B cell (primary cell): ENCODE measurements at regions not wholly inside any gene's neighbourhood (a gene's known extent, or its start where the extent isn't known, plus 50 kb on each side); places are given as distances from the start of the nearest gene placed in this dataset.

Experiments used
- ATAC-seq: fragments of 200-7000 bp; cut with Tn5 transposase; one replicate; pipeline ENCODE4 v1.10.0; 2021; ENCODE audit warnings: low read depth, mild to moderate bottlenecking, moderate number of reproducible peaks, moderate library complexity
- CTCF ChIA-PET: fragments of 350-600 bp; sonication (Branson Sonifier 250); formaldehyde crosslinking; loops from one replicate; lab custom pipeline; 2021; ENCODE audit warnings: antibody characterized with exemption, inconsistent platforms; lab: Charles Lee
- POLR2A ChIA-PET: fragments of 350-600 bp; sonication (Branson Sonifier 250); formaldehyde crosslinking; loops from one replicate; lab custom pipeline; 2021; ENCODE audit warnings: antibody characterized with exemption; lab: Charles Lee
- DNase-seq: peaks from one replicate; pipeline ENCODE4 v3.0.0; 2013
- H2AFZ ChIP-seq: 2 replicates; pipeline ENCODE4 v1.6.1; 2012; ENCODE audit warnings: mild to moderate bottlenecking, low read depth, low read length; ENCODE audit not compliant: insufficient read depth, poor library complexity, severe bottlenecking
- H3K27ac ChIP-seq, 2 donors: 1 replicate in 1 of 2; 2 replicates in 1 of 2; pipeline ENCODE4 v1.5.1; 2012 to 2013; ENCODE audit warnings: low read length in 2 of 2, mild to moderate bottlenecking in 2 of 2, moderate library complexity in 1 of 2
- H3K27me3 ChIP-seq, 4 experiments: fragments of 200-600 bp in 1 of 4; sonication (generic) in 1 of 4; replicated peaks in 1 of 4; 1 replicate in 2 of 4; 2 replicates in 2 of 4; pipeline versions ENCODE4 v1.6.1 to v1.7.0; 2013 to 2016; ENCODE audit warnings: low read length in 3 of 4, mild to moderate bottlenecking in 2 of 4, mixed read lengths in 1 of 4, moderate library complexity in 1 of 4; ENCODE audit not compliant: insufficient read depth in 4 of 4, control insufficient read depth in 3 of 4; ENCODE audit errors: control extremely low read depth in 1 of 4
- H3K36me3 ChIP-seq, 2 experiments: replicated peaks in 1 of 2; 1 replicate in 1 of 2; 2 replicates in 1 of 2; pipeline versions ENCODE4 v1.6.1 to v1.7.1; 2013; ENCODE audit warnings: low read length in 1 of 2; ENCODE audit not compliant: insufficient read depth in 2 of 2, control insufficient read depth in 1 of 2; ENCODE audit errors: control extremely low read depth in 1 of 2, extremely low read depth in 1 of 2
- H3K4me1 ChIP-seq, 2 donors: fragments of 200-600 bp in 1 of 2; sonication (generic) in 1 of 2; 1 replicate in 1 of 2; 2 replicates in 1 of 2; pipeline versions ENCODE4 v1.5.1 to v1.6.1; 2013 to 2017; ENCODE audit warnings: low read length in 2 of 2; ENCODE audit not compliant: control insufficient read depth in 2 of 2, insufficient read depth in 2 of 2
- H3K4me2 ChIP-seq: replicated peaks from 2 replicates; pipeline ENCODE3; 2012; ENCODE audit warnings: mild to moderate bottlenecking, low read depth, low read length; ENCODE audit not compliant: poor library complexity, severe bottlenecking
- H3K4me3 ChIP-seq, 5 experiments: fragments of 200-600 bp in 1 of 5; sonication (generic) in 1 of 5; 1 replicate in 3 of 5; 2 replicates in 2 of 5; pipeline versions ENCODE4 v1.5.1 to v1.7.0; 2011 to 2016; ENCODE audit warnings: low read length in 4 of 5, mild to moderate bottlenecking in 4 of 5, low read depth in 2 of 5, control low read depth in 1 of 5, moderate library complexity in 1 of 5; ENCODE audit not compliant: insufficient read depth in 1 of 5; ENCODE audit errors: control extremely low read depth in 1 of 5, extremely low read depth in 1 of 5
- H3K79me2 ChIP-seq: fragments of 200-600 bp; sonication (generic); one replicate; pipeline ENCODE4 v1.6.0; 2016; ENCODE audit warnings: low read length; ENCODE audit not compliant: control insufficient read depth, insufficient read depth
- H3K9ac ChIP-seq: fragments of 200-600 bp; sonication (generic); 2 replicates; pipeline ENCODE4 v1.6.1; 2017; ENCODE audit warnings: mild to moderate bottlenecking, low read length, moderate library complexity
- H3K9me3 ChIP-seq, 3 donors: one replicate each; pipeline versions ENCODE4 v1.6.1 to v1.7.1; 2013; ENCODE audit warnings: low read length in 2 of 3; ENCODE audit not compliant: control insufficient read depth in 2 of 3, insufficient read depth in 1 of 3; ENCODE audit errors: control extremely low read depth in 1 of 3
- H4K20me1 ChIP-seq: 2 replicates; pipeline ENCODE4 v1.6.0; 2012; ENCODE audit warnings: mild to moderate bottlenecking, low read length; ENCODE audit not compliant: insufficient read depth, control insufficient read depth, poor library complexity, severe bottlenecking
- H3K27ac Mint-ChIP-seq: one replicate; pipeline ENCODE4 v1.8.0; 2021; ENCODE audit warnings: mixed read lengths
- H3K27me3 Mint-ChIP-seq: one replicate; pipeline ENCODE4 v1.8.0; 2021; ENCODE audit warnings: mixed read lengths
- H3K4me1 Mint-ChIP-seq: one replicate; pipeline ENCODE4 v1.8.0; 2021; ENCODE audit warnings: mixed read lengths
- H3K4me3 Mint-ChIP-seq: one replicate; pipeline ENCODE4 v1.8.0; 2021; ENCODE audit warnings: mixed read lengths
- H3K9me3 Mint-ChIP-seq: one replicate; pipeline ENCODE4 v1.8.0; 2022; ENCODE audit warnings: mixed read lengths; ENCODE audit not compliant: insufficient read depth
- CTCF ChIP-seq: fragments of 200-600 bp; IDR thresholded peaks from one replicate; pipeline ENCODE4 v1.8.0; 2022; ENCODE audit warnings: antibody characterized with exemption, mild to moderate bottlenecking
- EZH2 ChIP-seq: IDR thresholded peaks from 2 replicates; pipeline ENCODE4 v1.6.1; 2012; ENCODE audit warnings: borderline replicate concordance, low read depth, mild to moderate bottlenecking, moderate library complexity, low read length; ENCODE audit not compliant: insufficient read depth, poor library complexity, severe bottlenecking
- WGBS: methylation state at CpG from one replicate; pipeline ENCODE4 v1.1.5; 2013; ENCODE audit warnings: missing lambda C conversion rate; ENCODE audit not compliant: insufficient coverage; 5-methylcytosine and 5-hydroxymethylcytosine counted together
- intact Hi-C: fragments of 100-400 bp; cut with micrococcal nuclease; formaldehyde crosslinking; loops from one replicate; pipeline ENCODE4 v1.10.0; 2022

- no peak overlapping the region for H3K4me3 ChIP-seq
- CTCF ChIA-PET, result no interaction called here
- intact Hi-C loops, result no loop called here
Observed at GRCh38 chr11:23013509-23013908, 153.2 kb upstream of the CCDC179 start.

GRCh38 chr11:23021287-23021863 lies 161.1 kb upstream of the CCDC179 start:
- Mint-ChIP-seq H3K9me3 (no peaks in the 10 kb centered on the region), H3K4me3 (no peak overlapping the region), H3K4me1 (no peaks in the 10 kb centered on the region), H3K27me3 (no peaks in the 10 kb centered on the region), H3K27ac (no peak overlapping the region)
- Histone ChIP-seq H3K27me3 (no peaks in the 10 kb centered on the region), H3K36me3 (no peaks in the 10 kb centered on the region), H3K27ac (no peak overlapping the region), H3K4me1 (no peaks in the 10 kb centered on the region), H3K9ac (no peak overlapping the region), H3K4me2 (no peak overlapping the region), H2AFZ (no peak overlapping the region), H3K79me2 (no peaks in the 10 kb centered on the region), H3K9me3 (no peaks in the 10 kb centered on the region), H4K20me1 (no peaks in the 10 kb centered on the region), H3K4me3 (no peak overlapping the region)
- CTCF ChIA-PET, result no interaction called here
- TF ChIP-seq CTCF, result peak; percentile 56
- TF ChIP-seq EZH2, result no peak
- POLR2A ChIA-PET, result no interaction called here
- ATAC-seq (no peak), DNase-seq (no peak)
- WGBS, result 80% methylated on average over 1 of the region's 4 CpGs
- intact Hi-C loops, result no loop called here

More at GRCh38 chr11:23013509-23013908, 153.2 kb upstream of the CCDC179 start:
- POLR2A ChIA-PET, result no interaction called here
- Histone ChIP-seq H4K20me1 (no peaks in the 10 kb centered on the region), H3K4me1 (no peaks in the 10 kb centered on the region), H3K9ac (no peak overlapping the region), H3K27me3 (no peaks in the 10 kb centered on the region), H3K27ac (no peak overlapping the region), H2AFZ (no peak overlapping the region), H3K4me2 (no peak overlapping the region), H3K9me3 (no peaks in the 10 kb centered on the region), H3K36me3 (no peaks in the 10 kb centered on the region), H3K79me2 (no peaks in the 10 kb centered on the region)
- Mint-ChIP-seq H3K27me3 (no peaks in the 10 kb centered on the region), H3K27ac (no peak overlapping the region), H3K9me3 (no peaks in the 10 kb centered on the region), H3K4me1 (no peaks in the 10 kb centered on the region), H3K4me3 (no peak overlapping the region)
- no peak for DNase-seq
- WGBS, result no CpG with 5 or more reads among the region's 5 CpGs
- no peak for ATAC-seq
- TF ChIP-seq CTCF (no peak), EZH2 (no peak)
